Transverse colon (tissue), 4 donors: ENCODE measurements at regions not wholly inside any gene's neighbourhood (a gene's known extent, or its start where the extent isn't known, plus 50 kb on each side); places are given as distances from the start of the nearest gene placed in this dataset.

Source experiments
- DNase-seq: peaks from one replicate; pipeline ENCODE4 v3.0.0-alpha.2; 2019
- H3K27ac ChIP-seq, 4 donors: fragments of 200-600 bp; sonication (generic); 2 replicates each; pipeline ENCODE4 v1.5.1; 2016 to 2018; ENCODE audit warnings: inconsistent platforms in 4 of 4
- H3K27me3 ChIP-seq: fragments of 200-600 bp; sonication (generic); 2 replicates; pipeline ENCODE4 v1.5.1; 2017; ENCODE audit warnings: inconsistent platforms
- H3K36me3 ChIP-seq, 4 donors: fragments of 200-600 bp; sonication (generic); 2 replicates each; pipeline ENCODE4 v1.5.1; 2017 to 2019; ENCODE audit warnings: inconsistent platforms in 4 of 4
- H3K4me1 ChIP-seq, 4 donors: fragments of 200-600 bp; sonication (generic); 2 replicates each; pipeline ENCODE4 v1.5.1; 2017 to 2020; ENCODE audit warnings: inconsistent platforms in 4 of 4
- H3K4me3 ChIP-seq, 4 donors: fragments of 200-600 bp; sonication (generic); 1 replicate in 1 of 4; 2 replicates in 3 of 4; pipeline versions ENCODE4 v1.5.1 to v1.6.1; 2017 to 2019; ENCODE audit warnings: inconsistent platforms in 4 of 4
- H3K9me3 ChIP-seq, 2 donors: fragments of 200-600 bp; sonication (generic); 2 replicates each; pipeline ENCODE4 v1.5.1; 2017 to 2019; ENCODE audit warnings: inconsistent platforms in 2 of 2
- EP300 ChIP-seq: sonication (generic); formaldehyde crosslinking; IDR thresholded peaks from one replicate; pipeline ENCODE4 v1.6.1; 2017; ENCODE audit warnings: antibody characterized with exemption, low read depth
- POLR2A ChIP-seq: fragments of 450-650 bp; IDR thresholded peaks from one replicate; pipeline ENCODE4 v1.6.1; 2016; ENCODE audit warnings: antibody characterized with exemption, mild to moderate bottlenecking, moderate library complexity
- POLR2AphosphoS5 ChIP-seq, 3 donors: sonication (generic); formaldehyde crosslinking; IDR thresholded peaks; one replicate each; pipeline ENCODE4 v1.6.1; 2016; ENCODE audit warnings: antibody characterized with exemption in 3 of 3
- WGBS, 2 donors: methylation state at CpG; one replicate each; pipeline ENCODE4 v1.1.5; 2018; ENCODE audit warnings: low coverage in 1 of 2; 5-methylcytosine and 5-hydroxymethylcytosine counted together
- in situ Hi-C, 4 donors: fragments of 200-750 bp; cut with MboI; loops; one replicate each; pipeline versions ENCODE4 v1.15.0 to v1.15.1; 2017; ENCODE audit warnings: low sequenced_read_pairs in 3 of 4, low pct_ligation_motif_present in 1 of 4, low pct_unique_long_range_greater_than_20kb in 1 of 4
- intact Hi-C: fragments of 100-400 bp; cut with DNase I; formaldehyde crosslinking; loops from one replicate; pipeline ENCODE4 v1.15.1; 2023; ENCODE audit warnings: low total_unique reads
- TF ChIP-seq, protein P1 (sequence below), 5 experiments: fragments of 200-600 bp in 3 of 5; fragments of 450-650 bp in 2 of 5; sonication (generic) in 3 of 5; IDR thresholded peaks; 1 replicate in 2 of 5; 2 replicates in 3 of 5; pipeline ENCODE4 v1.5.1; 2016 to 2017; ENCODE audit warnings: antibody characterized with exemption in 5 of 5, inconsistent platforms in 3 of 5, mild to moderate bottlenecking in 2 of 5, moderate library complexity in 1 of 5

DNA sequence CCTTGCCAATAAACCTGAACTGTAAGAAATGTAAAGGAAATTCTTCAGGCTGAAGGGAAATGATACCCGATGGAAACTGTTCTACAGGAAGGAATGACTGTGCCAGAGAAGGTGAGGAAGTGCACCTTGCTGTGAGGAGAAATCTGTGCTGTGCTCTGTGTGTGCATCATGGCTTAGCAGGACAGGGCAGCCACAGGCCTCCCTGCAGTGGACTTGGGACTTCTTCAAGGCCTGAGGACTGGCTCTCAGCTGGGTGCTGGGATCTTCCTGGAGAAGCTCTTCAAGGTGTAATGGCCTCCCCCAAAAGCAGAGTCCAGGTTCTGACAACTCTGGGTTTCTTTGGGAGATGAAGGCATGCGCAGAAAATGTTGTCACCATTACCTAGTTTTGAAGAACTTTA lies 145.1 kb downstream of the UQCRFS1 start:
- no peaks in the 10 kb centered on the region for H3K9me3 ChIP-seq
- DNase-seq = no peak
- no peak for TF ChIP-seq EP300
- no peak for TF ChIP-seq POLR2AphosphoS5 (IDR thresholded peaks at IDR 0.05)
- TF ChIP-seq POLR2A = no peak
- TF ChIP-seq, protein P1, sequence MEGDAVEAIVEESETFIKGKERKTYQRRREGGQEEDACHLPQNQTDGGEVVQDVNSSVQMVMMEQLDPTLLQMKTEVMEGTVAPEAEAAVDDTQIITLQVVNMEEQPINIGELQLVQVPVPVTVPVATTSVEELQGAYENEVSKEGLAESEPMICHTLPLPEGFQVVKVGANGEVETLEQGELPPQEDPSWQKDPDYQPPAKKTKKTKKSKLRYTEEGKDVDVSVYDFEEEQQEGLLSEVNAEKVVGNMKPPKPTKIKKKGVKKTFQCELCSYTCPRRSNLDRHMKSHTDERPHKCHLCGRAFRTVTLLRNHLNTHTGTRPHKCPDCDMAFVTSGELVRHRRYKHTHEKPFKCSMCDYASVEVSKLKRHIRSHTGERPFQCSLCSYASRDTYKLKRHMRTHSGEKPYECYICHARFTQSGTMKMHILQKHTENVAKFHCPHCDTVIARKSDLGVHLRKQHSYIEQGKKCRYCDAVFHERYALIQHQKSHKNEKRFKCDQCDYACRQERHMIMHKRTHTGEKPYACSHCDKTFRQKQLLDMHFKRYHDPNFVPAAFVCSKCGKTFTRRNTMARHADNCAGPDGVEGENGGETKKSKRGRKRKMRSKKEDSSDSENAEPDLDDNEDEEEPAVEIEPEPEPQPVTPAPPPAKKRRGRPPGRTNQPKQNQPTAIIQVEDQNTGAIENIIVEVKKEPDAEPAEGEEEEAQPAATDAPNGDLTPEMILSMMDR (IDR thresholded peaks at IDR 0.05) = no peak
- WGBS, 2 donors = 88 to 95% methylated on average over 1 to 2 of the region's 2 CpGs
- in situ Hi-C loops = no loop called here
- intact Hi-C loops = no loop called here
- no peaks in the 10 kb centered on the region for H3K27me3 ChIP-seq
- no peaks in the 10 kb centered on the region for H3K36me3 ChIP-seq
- H3K4me3 ChIP-seq = no peak overlapping the region
- no peak overlapping the region for H3K27ac ChIP-seq
- no peaks in the 10 kb centered on the region for H3K4me1 ChIP-seq

GRCh38 chr19:29062475-29063435 lies 150.2 kb downstream of the UQCRFS1 start:
- Histone ChIP-seq H3K27ac (no peak overlapping the region), H3K36me3 (no peaks in the 10 kb centered on the region), H3K9me3 (no peaks in the 10 kb centered on the region), H3K4me3 (no peak overlapping the region), H3K4me1 (no peaks in the 10 kb centered on the region), H3K27me3 (no peaks in the 10 kb centered on the region)
- intact Hi-C loops = no loop called here
- DNase-seq = no peak
- 50% methylated on average over 14 of the region's 14 CpGs; no CpG with 5 or more reads in 1 of the 2 donors for WGBS, 2 donors
- TF ChIP-seq POLR2AphosphoS5 (IDR thresholded peaks at IDR 0.05) (no peak), EP300 (no peak), POLR2A (no peak)
- TF ChIP-seq, protein P1 (IDR thresholded peaks at IDR 0.05) = no peak
- in situ Hi-C loops = no loop called here

GRCh38 chr19:29060813-29061364 lies 152.1 kb downstream of the UQCRFS1 start:
- H3K4me1 ChIP-seq = no peaks in the 10 kb centered on the region

DNA sequence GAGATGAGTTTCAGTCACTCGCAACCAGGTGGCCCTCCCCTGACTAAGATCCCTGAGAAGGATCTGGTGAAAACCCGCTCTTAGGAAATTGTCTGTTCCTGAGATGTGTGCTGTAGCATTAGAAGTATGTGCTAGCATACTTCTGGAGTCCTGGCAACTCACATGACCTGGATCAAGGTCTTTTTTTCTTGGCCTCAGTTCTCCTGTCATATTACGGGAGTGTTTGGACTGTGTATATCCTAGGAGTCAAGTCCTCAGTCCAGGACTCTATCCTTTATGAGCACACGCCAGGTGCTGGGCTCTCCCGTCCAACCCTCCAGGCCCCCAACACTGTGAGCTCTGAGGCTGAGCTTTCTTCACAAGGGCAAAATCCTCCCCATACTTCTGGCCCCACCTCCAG lies 156.4 kb downstream of the UQCRFS1 start:
- Histone ChIP-seq H3K9me3 (no peaks in the 10 kb centered on the region), H3K4me1 (no peaks in the 10 kb centered on the region), H3K36me3 (no peaks in the 10 kb centered on the region), H3K27ac (no peak overlapping the region), H3K27me3 (no peaks in the 10 kb centered on the region), H3K4me3 (no peak overlapping the region)
- intact Hi-C loops = no loop called here
- in situ Hi-C loops = no loop called here
- no peak for DNase-seq
- TF ChIP-seq EP300 (no peak), POLR2A (no peak), POLR2AphosphoS5 (IDR thresholded peaks at IDR 0.05) (no peak)
- TF ChIP-seq, protein P1 (IDR thresholded peaks at IDR 0.05) = no peak
- 77% methylated on average over 5 of the region's 5 CpGs; no CpG with 5 or more reads in 1 of the 2 donors for WGBS, 2 donors

More at GRCh38 chr19:29060813-29061364, 152.1 kb downstream of the UQCRFS1 start:
- no peak for DNase-seq
- intact Hi-C loops = no loop called here
- H3K4me3 ChIP-seq = no peak overlapping the region
- 77% methylated on average over 7 of the region's 7 CpGs; no CpG with 5 or more reads in 1 of the 2 donors for WGBS, 2 donors
- in situ Hi-C loops = no loop called here
- H3K9me3 ChIP-seq = no peaks in the 10 kb centered on the region
- H3K27me3 ChIP-seq = no peaks in the 10 kb centered on the region
- TF ChIP-seq EP300 (no peak), POLR2AphosphoS5 (IDR thresholded peaks at IDR 0.05) (no peak), POLR2A (no peak)
- TF ChIP-seq, protein P1 (IDR thresholded peaks at IDR 0.05) = no peak
- H3K27ac ChIP-seq = no peak overlapping the region
- no peaks in the 10 kb centered on the region for H3K36me3 ChIP-seq
